ENCODE measurements at regions not wholly inside any gene's neighbourhood (a gene's known extent, or its start where the extent isn't known, plus 50 kb on each side); places are given as distances from the start of the nearest gene placed in this dataset.

GRCh38 chr2:63679252-63679855, 90.6 kb downstream of the MDH1 start (continued):
- TF ChIP-seq REST (IDR thresholded peaks at IDR 0.05; ENCODE audit: unreplicated experiment): no peak
- TF ChIP-seq JUNB (IDR thresholded peaks at IDR 0.05; ENCODE audit: unreplicated experiment): no peak
- no peak for TF ChIP-seq POLR2AphosphoS5 (IDR thresholded peaks at IDR 0.05; ENCODE audit: low read depth)
- TF ChIP-seq EZH2phosphoT487 (IDR thresholded peaks at IDR 0.05; ENCODE audit: unreplicated experiment): no peak

- no peak overlapping the region for H3K27ac Mint-ChIP-seq
- Histone ChIP-seq H3K9me2 (ENCODE audit: insufficient read depth) (no peaks in the 10 kb centered on the region), H3K4me2 (no peak overlapping the region), H2AFZ (no peak overlapping the region), H3K4me3 (no peak overlapping the region), H3K36me3 (ENCODE audit: insufficient read depth) (no peaks in the 10 kb centered on the region), H3K27ac (ENCODE audit: low read depth) (no peak overlapping the region), H4K20me1 (replicated peaks; ENCODE audit: insufficient read depth) (no peaks in the 10 kb centered on the region), H3K79me2 (replicated peaks; ENCODE audit: insufficient read depth) (no peaks in the 10 kb centered on the region), H3K27me3 (ENCODE audit: insufficient read depth) (no peaks in the 10 kb centered on the region), H3F3A (replicated peaks; ENCODE audit: low read depth) (no peaks in the 10 kb centered on the region), H3K4me1 (ENCODE audit: insufficient read depth) (no peaks in the 10 kb centered on the region)
- no peaks in the 10 kb centered on the region for H3K9me3 Mint-ChIP-seq
- no peaks in the 10 kb centered on the region for H3K27me3 Mint-ChIP-seq (ENCODE audit: insufficient read depth, low read depth, poor library complexity)
- peaks cover 8% of the 10 kb centered on the region for H3K4me1 Mint-ChIP-seq
- DNase-seq (ENCODE audit: low spot score): no peak
- no peak overlapping the region for H3K4me3 Mint-ChIP-seq
- no peak for TF ChIP-seq ZNF462 (CRISPR knock-in tag; IDR thresholded peaks at IDR 0.05)
- TF ChIP-seq REST (IDR thresholded peaks at IDR 0.05; ENCODE audit: unreplicated experiment): no peak
- no peak for TF ChIP-seq ZNF114 (CRISPR knock-in tag; IDR thresholded peaks at IDR 0.05)
- TF ChIP-seq STAT1 (IDR thresholded peaks at IDR 0.05; ENCODE audit: unreplicated experiment): no peak
- ATAC-seq: no peak
- H3K36me3 Mint-ChIP-seq (ENCODE audit: low read depth): peaks cover 3% of the 10 kb centered on the region; the same call in 1 of the 3 replicates
These were observed 91.7 kb downstream of the MDH1 start for GRCh38 chr2:63680455-63680854.

Data from GM23338 (cell line).